ENCODE measurements at regions not wholly inside any gene's neighbourhood (a gene's known extent, or its start where the extent isn't known, plus 50 kb on each side); places are given as distances from the start of the nearest gene placed in this dataset.

- no peak for DNase-seq (ENCODE audit: low spot score)
Measured at GRCh38 chr13:40429706-40430545, 236.5 kb downstream of the FOXO1 start.

DNA sequence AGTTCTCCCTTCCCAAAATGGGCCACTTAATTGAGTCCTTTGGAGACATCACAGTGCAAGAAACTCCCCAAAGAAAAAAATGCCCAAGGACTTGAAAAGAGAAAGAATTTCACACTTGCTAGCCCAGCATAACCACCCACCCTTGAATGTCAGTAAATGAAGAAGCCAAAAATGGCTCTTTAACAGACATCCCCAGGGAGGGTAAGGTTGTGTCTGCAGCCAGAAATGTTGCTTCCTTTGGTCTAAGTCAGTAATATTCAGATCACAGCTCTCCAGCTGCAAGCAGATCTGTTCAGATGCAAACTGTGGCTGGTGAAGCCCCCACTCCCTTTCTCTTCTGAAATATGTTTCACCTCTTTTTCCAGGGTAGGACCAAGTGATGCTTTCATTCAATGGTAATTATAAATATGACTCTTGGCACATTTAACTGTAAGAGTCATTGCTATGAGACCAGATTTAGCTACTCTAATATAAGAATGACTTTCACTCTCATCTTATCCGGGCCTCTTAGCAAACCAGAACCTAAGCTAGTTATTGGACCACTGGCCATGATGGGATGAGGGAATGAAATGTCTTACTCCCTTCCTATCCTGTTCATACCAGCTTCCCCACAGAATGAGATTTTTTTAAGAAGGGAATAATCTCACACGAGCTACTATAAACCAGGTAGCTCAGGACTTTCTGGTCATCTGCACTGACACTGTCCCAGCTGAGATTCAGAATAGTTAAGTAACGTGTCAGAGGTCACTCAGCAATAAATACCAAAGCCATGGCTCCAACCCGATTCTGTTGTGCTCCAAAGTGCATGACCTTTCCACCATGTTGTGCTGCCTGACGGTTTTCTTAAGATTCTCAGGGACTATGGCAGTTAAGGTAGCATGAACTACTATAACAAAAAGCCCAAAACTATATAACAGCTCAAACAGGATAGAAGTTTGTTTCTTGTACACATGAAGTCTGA, 234.1 kb downstream of the FOXO1 start:
- DNase-seq (ENCODE audit: low spot score), result no peak

DNA sequence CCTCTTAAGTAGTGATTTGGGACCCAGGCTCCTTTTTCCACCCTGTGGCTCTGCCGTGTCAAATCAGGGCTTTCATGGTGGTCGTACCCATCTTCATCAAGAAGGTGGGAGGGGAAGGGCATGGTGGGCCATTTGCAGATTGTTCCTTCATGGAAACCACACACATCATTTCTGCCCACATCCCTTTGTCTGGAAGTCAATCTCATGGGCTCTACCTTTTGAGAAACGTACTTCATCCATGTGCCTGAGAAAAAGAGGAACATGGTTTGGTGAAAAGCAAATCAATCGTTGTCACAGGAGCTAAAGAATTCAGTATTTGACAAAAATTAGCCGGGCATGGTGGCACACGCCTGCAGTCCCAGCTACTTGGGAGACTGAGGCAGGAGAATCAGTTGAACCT, 233.4 kb downstream of the FOXO1 start:
- DNase-seq (ENCODE audit: low spot score), result no peak

- no peak for DNase-seq (ENCODE audit: low spot score)
Measured at GRCh38 chr13:40433577-40433976, 232.9 kb downstream of the FOXO1 start.

GRCh38 chr13:40434516-40435397, 231.7 kb downstream of the FOXO1 start:
- DNase-seq (ENCODE audit: low spot score), result no peak

DNA sequence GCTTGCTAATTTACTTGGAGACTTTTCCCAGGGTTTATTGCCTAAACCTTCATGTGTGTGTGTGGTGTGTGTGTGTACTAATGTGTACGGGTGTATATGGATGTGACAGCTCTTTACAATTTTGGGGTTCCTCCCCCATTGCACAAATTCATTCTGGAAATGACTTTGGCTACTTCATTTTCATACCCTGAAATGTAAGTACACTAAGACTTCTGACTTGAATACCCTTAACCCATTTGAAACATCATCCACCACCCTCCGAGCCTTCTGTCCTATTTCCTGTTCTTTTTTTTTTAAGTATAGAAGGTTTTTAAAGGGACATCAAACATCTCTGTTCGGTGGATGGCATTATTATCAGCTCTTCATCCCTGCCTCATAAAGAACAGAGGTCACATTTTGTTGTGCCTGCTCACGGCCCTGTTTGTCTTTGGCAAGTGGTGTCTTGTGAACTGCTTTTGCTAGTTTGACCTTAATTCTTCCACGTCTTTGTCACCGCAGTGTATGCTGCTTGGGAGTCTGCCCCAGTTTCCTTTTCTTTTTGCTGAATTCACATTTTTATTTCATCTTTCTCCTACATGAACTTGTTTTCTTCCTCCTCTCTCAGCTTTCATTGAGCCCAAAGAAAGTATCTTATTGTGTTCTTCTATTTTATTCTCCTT, 228.3 kb downstream of the FOXO1 start:
- DNase-seq (ENCODE audit: low spot score), result no peak

DNA sequence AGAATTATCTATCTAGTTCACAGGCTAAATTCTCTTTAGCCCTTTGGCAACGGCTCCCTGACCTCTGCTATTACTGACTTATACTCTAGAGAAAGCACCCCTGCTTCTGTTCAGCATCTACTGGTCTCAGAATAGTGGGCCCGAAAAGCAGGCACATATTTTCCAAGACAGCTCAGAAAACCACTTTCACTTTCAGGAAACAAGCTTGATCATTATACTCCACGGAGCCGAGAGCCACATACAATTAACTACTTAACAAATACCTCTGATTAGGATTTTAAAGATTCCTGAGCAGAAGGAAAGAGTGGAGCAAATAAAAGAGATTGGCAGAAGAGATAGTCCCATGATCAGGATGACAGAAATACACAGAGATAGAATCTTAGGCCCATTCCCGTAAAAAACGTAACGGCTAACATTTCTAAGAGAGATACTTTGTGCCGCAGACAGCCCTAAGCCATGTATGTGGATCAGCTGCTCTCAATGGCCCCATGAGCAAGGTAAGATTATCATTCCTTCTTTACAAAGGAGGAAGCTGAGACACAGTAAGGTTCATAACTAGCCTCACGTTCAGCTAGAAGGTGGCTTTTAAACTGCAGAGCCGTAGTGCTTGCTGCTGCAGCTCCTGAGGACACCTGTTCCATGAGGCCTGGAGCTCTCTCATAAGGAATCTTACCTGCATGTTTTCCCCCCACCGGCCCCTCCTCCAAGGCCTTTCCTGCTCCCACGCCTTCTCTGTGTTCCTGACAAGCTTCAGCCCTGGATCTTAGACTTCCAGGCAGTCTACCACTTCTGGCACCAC, 227.2 kb downstream of the FOXO1 start:
- DNase-seq (ENCODE audit: low spot score), result no peak

- DNase-seq (ENCODE audit: low spot score), result no peak
Measured at GRCh38 chr13:40439928-40440327, 226.5 kb downstream of the FOXO1 start.

DNA sequence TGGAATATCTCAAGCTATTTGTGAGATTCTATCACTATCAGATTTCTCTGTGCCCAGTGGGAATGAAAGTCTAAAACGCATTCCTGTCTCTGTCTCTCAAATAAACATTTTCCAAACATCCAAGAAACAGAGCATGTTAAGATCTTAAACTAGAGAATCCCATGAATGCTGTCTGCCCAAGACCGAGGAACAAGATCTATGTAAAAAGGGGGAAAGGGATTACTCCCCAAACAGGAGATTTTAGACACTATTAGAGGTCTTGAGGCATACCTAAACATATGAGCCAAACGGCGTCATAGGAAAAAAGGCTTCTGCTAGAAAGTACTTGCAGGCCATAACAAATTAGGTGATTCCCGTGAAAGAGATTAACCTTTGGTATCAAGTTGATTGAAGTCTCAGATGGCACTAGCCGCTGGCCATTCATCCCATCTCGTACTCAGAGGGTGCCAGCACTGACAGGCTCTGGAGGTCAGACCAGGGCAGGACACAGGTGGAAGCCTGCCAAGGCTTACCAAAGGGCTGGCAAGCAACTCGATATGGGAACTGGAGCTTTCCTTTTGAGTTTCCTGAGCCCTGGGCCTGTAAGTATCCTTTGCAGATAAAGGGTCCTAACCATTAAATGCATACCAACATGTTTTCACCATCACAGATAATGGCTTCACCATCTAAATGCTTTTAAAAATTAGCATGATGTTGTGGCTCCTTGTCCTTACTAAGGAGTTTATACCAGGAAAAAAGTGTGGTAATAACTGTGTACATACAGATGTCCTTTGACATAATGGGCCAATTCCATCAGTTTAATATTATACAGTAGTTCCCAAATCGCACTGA, 225.2 kb downstream of the FOXO1 start:
- no peak for DNase-seq (ENCODE audit: low spot score)

DNA sequence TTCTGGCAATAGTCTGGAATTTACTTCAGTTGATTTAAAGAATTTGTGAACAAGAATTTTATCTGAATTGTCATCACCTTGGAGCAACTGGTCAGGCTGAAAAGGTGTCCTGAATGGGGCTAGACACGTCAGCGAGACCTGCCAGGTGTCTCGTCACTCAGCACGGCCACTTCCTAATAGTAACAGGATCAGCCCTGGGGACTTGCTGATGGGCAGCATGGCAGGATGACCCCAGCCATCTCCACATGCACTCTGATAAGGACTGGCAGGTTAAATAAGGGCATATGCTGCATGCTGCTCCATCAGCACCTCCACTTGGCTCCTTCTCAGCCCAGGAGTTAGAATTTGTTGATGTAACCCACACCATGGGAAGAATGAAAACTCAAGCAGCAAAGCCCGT, 224.2 kb downstream of the FOXO1 start:
- DNase-seq (ENCODE audit: low spot score), result no peak

DNA sequence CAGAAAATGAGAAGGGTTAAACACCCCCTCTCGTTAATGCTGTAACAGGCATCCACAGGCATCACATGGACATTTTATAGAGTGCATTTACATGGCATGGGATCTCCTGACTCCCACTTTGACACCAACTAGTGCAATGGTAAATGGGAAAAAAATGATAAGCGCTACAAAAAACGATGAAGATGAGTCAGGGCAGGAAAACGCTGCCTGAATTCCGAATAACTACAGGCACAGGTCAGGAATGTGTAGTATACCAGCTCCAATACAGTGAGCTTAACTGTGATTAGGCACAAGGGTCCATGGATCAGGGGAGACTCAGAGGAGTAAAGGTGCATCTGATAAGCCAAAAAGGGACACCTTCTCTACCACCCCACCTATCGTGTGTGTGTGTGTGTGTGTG, 223.6 kb downstream of the FOXO1 start:
- no peak for DNase-seq (ENCODE audit: low spot score)

DNA sequence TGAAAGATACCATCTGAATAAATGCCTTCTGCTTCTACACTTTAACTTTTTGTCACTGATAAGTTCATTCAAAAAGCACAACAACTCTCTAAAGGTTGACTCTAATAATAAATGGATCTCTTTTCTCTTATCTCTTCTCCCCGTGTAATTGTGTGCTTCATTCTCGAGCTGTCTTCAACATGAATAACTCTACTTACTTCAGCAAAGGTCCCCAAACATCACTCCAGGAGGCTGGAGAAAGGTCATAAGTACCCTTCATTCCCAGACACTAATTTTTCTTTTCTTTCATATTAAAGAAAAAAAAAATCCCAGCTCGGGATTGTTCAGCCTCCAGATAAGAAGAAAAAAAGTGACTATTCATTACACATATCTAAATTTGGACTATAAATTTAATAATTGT, 222.2 kb downstream of the FOXO1 start:
- no peak for DNase-seq (ENCODE audit: low spot score)

DNA sequence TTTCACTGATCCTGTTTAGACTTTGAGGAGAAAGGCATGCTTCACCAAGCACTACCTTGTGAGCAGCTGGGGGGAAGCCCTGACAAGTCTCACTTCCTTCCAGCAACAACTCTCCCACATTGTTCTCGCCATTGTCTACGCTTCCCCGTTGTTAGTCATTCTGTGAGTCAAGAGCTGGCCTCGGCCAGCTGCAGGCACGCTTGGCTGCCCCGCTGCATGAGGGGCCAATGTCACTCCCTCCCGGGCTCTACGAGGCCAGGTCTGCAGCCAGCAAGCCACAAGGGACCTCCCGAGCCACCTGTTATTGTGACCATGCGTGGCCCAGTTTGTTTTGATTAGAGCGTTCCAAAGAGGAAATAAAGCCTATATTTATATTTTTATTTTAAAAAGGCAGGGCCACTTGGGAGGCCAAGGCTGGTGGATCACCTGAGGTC, 220.9 kb downstream of the FOXO1 start:
- no peak for DNase-seq (ENCODE audit: low spot score)

DNA sequence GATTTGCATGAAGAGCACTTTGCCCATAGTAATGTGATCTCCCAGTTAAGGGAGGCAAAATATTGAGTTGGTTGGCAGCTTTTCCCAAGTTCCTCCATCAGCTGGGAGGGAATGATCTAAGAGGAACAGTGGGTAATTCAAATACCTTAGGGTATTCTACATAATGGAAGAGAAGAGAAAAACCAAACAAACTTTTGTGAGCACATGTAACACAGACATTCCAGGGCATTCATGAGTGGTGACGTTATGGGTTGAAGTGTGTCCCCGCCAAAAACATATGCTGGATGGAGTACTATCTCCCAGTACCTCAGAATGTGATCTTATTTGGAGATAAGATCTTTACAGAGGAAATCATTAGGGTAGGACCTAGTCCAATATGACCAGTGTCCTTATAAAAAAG, 220.1 kb downstream of the FOXO1 start:
- DNase-seq (ENCODE audit: low spot score), result no peak

- DNase-seq (ENCODE audit: low spot score), result no peak
Measured at GRCh38 chr13:40447857-40448256, 218.6 kb downstream of the FOXO1 start.

- no peak for DNase-seq (ENCODE audit: low spot score)
Measured at GRCh38 chr13:40452038-40452666, 214.3 kb downstream of the FOXO1 start.

- DNase-seq (ENCODE audit: low spot score), result peak; percentile 32
Measured at GRCh38 chr13:40452741-40453334, 213.6 kb downstream of the FOXO1 start.

DNA sequence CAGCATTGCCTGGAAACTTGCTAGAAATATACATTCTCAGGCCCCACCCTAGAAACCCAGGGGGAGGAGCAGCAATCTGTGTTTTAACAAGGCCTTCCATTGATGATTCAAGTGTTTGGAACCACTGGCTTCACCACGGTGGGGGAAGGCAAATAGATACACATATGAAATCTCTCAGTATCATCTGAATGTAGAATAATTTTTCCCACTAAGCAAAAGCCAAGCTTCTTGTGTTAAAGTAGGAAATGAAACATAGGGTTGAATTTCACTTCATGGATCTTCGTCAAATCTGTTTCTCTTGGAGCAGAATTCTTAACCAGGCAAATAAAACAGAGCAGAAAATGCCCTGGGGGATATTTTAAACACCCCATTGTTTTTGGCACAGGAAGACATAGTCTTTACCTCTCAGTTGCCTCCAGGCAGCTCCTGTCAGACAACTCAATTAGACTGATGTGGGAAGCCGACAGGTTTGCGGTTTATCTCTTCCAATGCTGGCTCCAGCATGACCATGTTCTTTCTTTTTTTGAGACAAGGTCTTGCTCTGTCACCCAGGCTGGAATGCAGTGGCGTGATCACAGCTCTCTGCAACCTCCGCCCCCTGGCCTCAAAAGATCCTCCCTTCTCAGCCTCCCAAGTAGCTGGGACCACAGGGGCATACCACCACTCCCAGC, 213.0 kb downstream of the FOXO1 start:
- peak; percentile 87 for DNase-seq (ENCODE audit: low spot score)

Measured in SW480 (cell line).